Thymus (tissue), 11 donors: ENCODE measurements at regions not wholly inside any gene's neighbourhood (a gene's known extent, or its start where the extent isn't known, plus 50 kb on each side); places are given as distances from the start of the nearest gene placed in this dataset.

Experiments used
- DNase-seq, 9 donors: peaks; one replicate each; pipeline ENCODE4 v3.0.0-alpha.2; 2013; ENCODE audit warnings: low spot score in 9 of 9, low read depth in 6 of 9, missing footprints in 1 of 9
- H3K27ac ChIP-seq, 2 donors: one replicate each; pipeline ENCODE4 v1.5.1; 2013; ENCODE audit warnings: control low read depth in 1 of 2, low read depth in 1 of 2, low read length in 1 of 2, mild to moderate bottlenecking in 1 of 2, moderate library complexity in 1 of 2
- H3K27me3 ChIP-seq, 2 donors: one replicate each; pipeline ENCODE4 v1.5.1; 2013; ENCODE audit warnings: low read length in 1 of 2; ENCODE audit not compliant: control insufficient read depth in 2 of 2, insufficient read depth in 1 of 2
- H3K36me3 ChIP-seq, 2 donors: one replicate each; pipeline ENCODE4 v1.5.1; 2013; ENCODE audit warnings: low read length in 1 of 2, mild to moderate bottlenecking in 1 of 2, moderate library complexity in 1 of 2; ENCODE audit not compliant: control insufficient read depth in 2 of 2, insufficient read depth in 2 of 2
- H3K4me1 ChIP-seq, 2 donors: one replicate each; pipeline ENCODE4 v1.5.1; 2013; ENCODE audit warnings: low read length in 2 of 2; ENCODE audit not compliant: control insufficient read depth in 2 of 2, insufficient read depth in 2 of 2
- H3K4me3 ChIP-seq, 2 donors: one replicate each; pipeline ENCODE4 v1.5.1; 2013; ENCODE audit warnings: low read length in 2 of 2, control low read depth in 1 of 2, mild to moderate bottlenecking in 1 of 2
- H3K9me3 ChIP-seq, 2 donors: one replicate each; pipeline ENCODE4 v1.5.1; 2013; ENCODE audit warnings: low read length in 1 of 2, mild to moderate bottlenecking in 1 of 2; ENCODE audit not compliant: control insufficient read depth in 2 of 2, insufficient read depth in 1 of 2
- WGBS: extraction: QIAGEN DNeasy Blood & Tissue Kit; methylation state at CpG from one replicate; pipeline ENCODE4 v1.1.7; 2013; 5-methylcytosine and 5-hydroxymethylcytosine counted together
- donor health status: healthy.

GRCh38 chr16:86363057-86363490 lies 147.3 kb upstream of the FOXF1 start:
- Histone ChIP-seq H3K36me3 (no peaks in the 10 kb centered on the region), H3K9me3 (no peaks in the 10 kb centered on the region), H3K27me3 (peaks cover 0 to 11% of the 10 kb centered on the region in 2 donors), H3K4me3 (no peak overlapping the region), H3K27ac (no peak overlapping the region), H3K4me1 (no peaks in the 10 kb centered on the region)
- DNase-seq: no peak
- whole genome bisulfite sequencing: 54% methylated on average over 4 of the region's 4 CpGs

GRCh38 chr16:86363836-86364618 lies 146.3 kb upstream of the FOXF1 start:
- 49% methylated on average over 13 of the region's 13 CpGs for WGBS
- no peak overlapping the region for H3K4me3 ChIP-seq
- no peak for DNase-seq
- peaks cover 0 to 17% of the 10 kb centered on the region in 2 donors for H3K27me3 ChIP-seq
- H3K9me3 ChIP-seq: no peaks in the 10 kb centered on the region
- H3K36me3 ChIP-seq: no peaks in the 10 kb centered on the region
- no peaks in the 10 kb centered on the region for H3K4me1 ChIP-seq
- H3K27ac ChIP-seq: no peak overlapping the region

- DNase-seq: no peak
- H3K4me1 ChIP-seq: no peaks in the 10 kb centered on the region
- H3K27me3 ChIP-seq: peaks cover 0 to 15% of the 10 kb centered on the region in 2 donors
- H3K36me3 ChIP-seq: no peaks in the 10 kb centered on the region
- H3K4me3 ChIP-seq: no peak overlapping the region
- WGBS: 91% methylated on average over 13 of the region's 13 CpGs
- H3K27ac ChIP-seq: no peak overlapping the region
- no peaks in the 10 kb centered on the region for H3K9me3 ChIP-seq
These were observed 145.5 kb upstream of the FOXF1 start for GRCh38 chr16:86364653-86365380.

- no peaks in the 10 kb centered on the region for H3K4me1 ChIP-seq
- H3K36me3 ChIP-seq: no peaks in the 10 kb centered on the region
- WGBS: 88% methylated on average over 19 of the region's 19 CpGs
- no peak for DNase-seq
- no peak overlapping the region for H3K27ac ChIP-seq
- H3K4me3 ChIP-seq: no peak overlapping the region
- peaks cover 0 to 15% of the 10 kb centered on the region in 2 donors for H3K27me3 ChIP-seq
- no peaks in the 10 kb centered on the region for H3K9me3 ChIP-seq
These were observed 144.6 kb upstream of the FOXF1 start for GRCh38 chr16:86365513-86366273.

- Histone ChIP-seq H3K27ac (no peak overlapping the region), H3K4me1 (no peaks in the 10 kb centered on the region), H3K36me3 (no peaks in the 10 kb centered on the region), H3K4me3 (no peak overlapping the region), H3K27me3 (peaks cover 0 to 15% of the 10 kb centered on the region in 2 donors), H3K9me3 (no peaks in the 10 kb centered on the region)
- DNase-seq: no peak
- 42% methylated on average over 1 of the region's 1 CpG for WGBS
These were observed 143.8 kb upstream of the FOXF1 start for GRCh38 chr16:86366481-86366880.

GRCh38 chr16:86367291-86368072 lies 142.8 kb upstream of the FOXF1 start:
- Histone ChIP-seq H3K4me1 (no peaks in the 10 kb centered on the region), H3K4me3 (no peak overlapping the region), H3K36me3 (no peaks in the 10 kb centered on the region), H3K9me3 (no peaks in the 10 kb centered on the region), H3K27me3 (peaks cover 0 to 15% of the 10 kb centered on the region in 2 donors), H3K27ac (no peak overlapping the region)
- no peak for DNase-seq
- 76% methylated on average over 12 of the region's 12 CpGs for WGBS

- DNase-seq: no peak
- no peaks in the 10 kb centered on the region for H3K36me3 ChIP-seq
- H3K27ac ChIP-seq: no peak overlapping the region
- H3K27me3 ChIP-seq: peaks cover 0 to 15% of the 10 kb centered on the region in 2 donors
- 90% methylated on average over 12 of the region's 12 CpGs for WGBS
- no peaks in the 10 kb centered on the region for H3K9me3 ChIP-seq
- no peak overlapping the region for H3K4me3 ChIP-seq
- H3K4me1 ChIP-seq: no peaks in the 10 kb centered on the region
These were observed 142.1 kb upstream of the FOXF1 start for GRCh38 chr16:86368261-86368660.

- no peak overlapping the region for H3K4me3 ChIP-seq
- H3K27me3 ChIP-seq: peaks cover 0 to 13% of the 10 kb centered on the region in 2 donors
- 91% methylated on average over 6 of the region's 6 CpGs for WGBS
- no peak for DNase-seq
- no peaks in the 10 kb centered on the region for H3K9me3 ChIP-seq
- H3K4me1 ChIP-seq: no peaks in the 10 kb centered on the region
- no peak overlapping the region for H3K27ac ChIP-seq
- no peaks in the 10 kb centered on the region for H3K36me3 ChIP-seq
These were observed 140.3 kb upstream of the FOXF1 start for GRCh38 chr16:86370062-86370461.
